ENCODE measurements at regions not wholly inside any gene's neighbourhood (a gene's known extent, or its start where the extent isn't known, plus 50 kb on each side); places are given as distances from the start of the nearest gene placed in this dataset.

GRCh38 chr6:21390532-21391213, 202.9 kb upstream of the SOX4 start:
- TF ChIP-seq CTCF (IDR thresholded peaks at IDR 0.05) (no peak), POLR2AphosphoS5 (IDR thresholded peaks at IDR 0.05) (no peak), EP300 (IDR thresholded peaks at IDR 0.05) (no peak)
